HG02938 (cell line): ENCODE measurements at regions not wholly inside any gene's neighbourhood (a gene's known extent, or its start where the extent isn't known, plus 50 kb on each side); places are given as distances from the start of the nearest gene placed in this dataset.

Experiments
- ATAC-seq: cut with Tn5 transposase; IDR thresholded peaks from one replicate; pipeline ENCODE4 v1.9.1; 2021; ENCODE audit warnings: mild to moderate bottlenecking, moderate library complexity; ENCODE audit not compliant: unreplicated experiment

- ATAC-seq, result no peak
Observed at GRCh38 chr1:57678138-57678537, 254.3 kb upstream of the DAB1 start.

- no peak for ATAC-seq
Observed at GRCh38 chr1:57675776-57676175, 251.9 kb upstream of the DAB1 start.

GRCh38 chr1:57674801-57675200 lies 250.9 kb upstream of the DAB1 start:
- no peak for ATAC-seq

- no peak for ATAC-seq
Observed at GRCh38 chr1:57672346-57673140, 248.7 kb upstream of the DAB1 start.

- ATAC-seq, result no peak
Observed at GRCh38 chr1:57671750-57672149, 247.9 kb upstream of the DAB1 start.

- no peak for ATAC-seq
Observed at GRCh38 chr1:57659804-57660203, 235.9 kb upstream of the DAB1 start.

GRCh38 chr1:57655161-57655560 lies 231.3 kb upstream of the DAB1 start:
- ATAC-seq, result no peak

GRCh38 chr1:57644667-57645066 lies 220.8 kb upstream of the DAB1 start:
- no peak for ATAC-seq

GRCh38 chr1:57638239-57638638 lies 214.4 kb upstream of the DAB1 start:
- ATAC-seq, result no peak

GRCh38 chr1:57637155-57637554 lies 213.3 kb upstream of the DAB1 start:
- ATAC-seq, result no peak

GRCh38 chr1:57633881-57634280 lies 210.0 kb upstream of the DAB1 start:
- ATAC-seq, result no peak

GRCh38 chr1:57633056-57633455 lies 209.2 kb upstream of the DAB1 start:
- no peak for ATAC-seq

- ATAC-seq, result no peak
Observed at GRCh38 chr1:57632401-57632800, 208.5 kb upstream of the DAB1 start.

GRCh38 chr1:57627612-57628011 lies 203.8 kb upstream of the DAB1 start:
- ATAC-seq, result no peak

- ATAC-seq, result no peak
Observed at GRCh38 chr1:57623791-57624538, 200.1 kb upstream of the DAB1 start.

- no peak for ATAC-seq
Observed at GRCh38 chr1:57623039-57623790, 199.4 kb upstream of the DAB1 start.

GRCh38 chr1:57621776-57622175 lies 197.9 kb upstream of the DAB1 start:
- ATAC-seq, result no peak

GRCh38 chr1:57620605-57621004 lies 196.7 kb upstream of the DAB1 start:
- no peak for ATAC-seq

GRCh38 chr1:57616921-57617320 lies 193.1 kb upstream of the DAB1 start:
- ATAC-seq, result no peak

GRCh38 chr1:57615956-57616355 lies 192.1 kb upstream of the DAB1 start:
- ATAC-seq, result no peak

- no peak for ATAC-seq
Observed at GRCh38 chr1:57612833-57613232, 189.0 kb upstream of the DAB1 start.

GRCh38 chr1:57605933-57606332 lies 182.1 kb upstream of the DAB1 start:
- ATAC-seq, result no peak
